Smooth muscle cell (in vitro differentiated cells): ENCODE measurements at regions not wholly inside any gene's neighbourhood (a gene's known extent, or its start where the extent isn't known, plus 50 kb on each side); places are given as distances from the start of the nearest gene placed in this dataset.

Experiments
- DNase-seq: peaks from one replicate; lab custom pipeline; 2025; ENCODE audit not compliant: unreplicated experiment; lab: John Stamatoyannopoulos, UW
- H2AFZ ChIP-seq: fragments of 200-600 bp; sonication (generic); 2 replicates; pipeline ENCODE4 v1.6.0; 2016; ENCODE audit warnings: antibody characterized with exemption, low read depth, mild to moderate bottlenecking
- H3F3A ChIP-seq: fragments of 200-600 bp; sonication (generic); 2 replicates; pipeline ENCODE4 v1.6.0; 2017; ENCODE audit warnings: antibody characterized with exemption, low read depth
- H3K27ac ChIP-seq: fragments of 200-600 bp; sonication (generic); 2 replicates; pipeline ENCODE4 v1.5.1; 2016; ENCODE audit warnings: low read depth, mild to moderate bottlenecking
- H3K27me3 ChIP-seq: fragments of 200-600 bp; sonication (generic); 2 replicates; pipeline ENCODE4 v1.6.1; 2016; ENCODE audit warnings: low read depth, mild to moderate bottlenecking
- H3K36me3 ChIP-seq: fragments of 200-600 bp; sonication (generic); 2 replicates; pipeline ENCODE4 v1.5.1; 2016; ENCODE audit warnings: low read depth
- H3K4me1 ChIP-seq: fragments of 200-600 bp; sonication (generic); 2 replicates; pipeline ENCODE4 v1.5.1; 2016; ENCODE audit warnings: low read depth
- H3K4me2 ChIP-seq: fragments of 200-600 bp; sonication (generic); 2 replicates; pipeline ENCODE4 v1.6.0; 2016; ENCODE audit warnings: mild to moderate bottlenecking
- H3K4me3 ChIP-seq: fragments of 200-600 bp; sonication (generic); 2 replicates; pipeline ENCODE4 v1.5.1; 2016; ENCODE audit warnings: mild to moderate bottlenecking
- H3K79me2 ChIP-seq: fragments of 200-600 bp; sonication (generic); 2 replicates; pipeline ENCODE4 v1.6.0; 2016; ENCODE audit warnings: low read depth, mild to moderate bottlenecking
- H3K9ac ChIP-seq: fragments of 200-600 bp; sonication (generic); 2 replicates; pipeline ENCODE4 v1.6.0; 2016; ENCODE audit warnings: low read depth
- H3K9me3 ChIP-seq: fragments of 200-600 bp; sonication (generic); replicated peaks from 2 replicates; pipeline ENCODE4 v1.5.1; 2016; ENCODE audit warnings: low read depth
- H4K20me1 ChIP-seq: fragments of 200-600 bp; sonication (generic); 2 replicates; pipeline ENCODE4 v1.6.0; 2016; ENCODE audit warnings: low read depth
- CTCF ChIP-seq: fragments of 200-600 bp; sonication (generic); IDR thresholded peaks from 2 replicates; pipeline ENCODE4 v1.5.1; 2017; ENCODE audit warnings: borderline replicate concordance, mild to moderate bottlenecking, antibody characterized with exemption; ENCODE audit not compliant: insufficient read depth, poor library complexity, severe bottlenecking
- WGBS: methylation state at CpG from one replicate; pipeline ENCODE4 v1.1.7; 2016; ENCODE audit warnings: low lambda C conversion rate; 5-methylcytosine and 5-hydroxymethylcytosine counted together

- Histone ChIP-seq H3K4me2 (no peak overlapping the region), H3F3A (no peaks in the 10 kb centered on the region), H4K20me1 (no peaks in the 10 kb centered on the region), H3K79me2 (no peaks in the 10 kb centered on the region), H3K27ac (no peak overlapping the region), H3K27me3 (no peaks in the 10 kb centered on the region), H3K9ac (no peak overlapping the region), H3K9me3 (no peaks in the 10 kb centered on the region), H3K4me3 (no peak overlapping the region), H3K36me3 (no peaks in the 10 kb centered on the region), H3K4me1 (peaks cover 41% of the 10 kb centered on the region), H2AFZ (no peak overlapping the region)
- no peak for DNase-seq
- WGBS, result 88% methylated on average over 19 of the region's 19 CpGs
- no peak for TF ChIP-seq CTCF
Measured at GRCh38 chr6:164151161-164152120, 736.9 kb downstream of the QKI start.

- Histone ChIP-seq H3K27ac (no peak overlapping the region), H3K4me1 (peaks cover 41% of the 10 kb centered on the region), H3F3A (no peaks in the 10 kb centered on the region), H4K20me1 (no peaks in the 10 kb centered on the region), H2AFZ (peak overlapping the region; percentile 65), H3K36me3 (no peaks in the 10 kb centered on the region), H3K27me3 (no peaks in the 10 kb centered on the region), H3K9me3 (no peaks in the 10 kb centered on the region), H3K9ac (no peak overlapping the region), H3K4me3 (no peak overlapping the region), H3K4me2 (peak overlapping the region; percentile 3), H3K79me2 (no peaks in the 10 kb centered on the region)
- 44% methylated on average over 8 of the region's 8 CpGs for WGBS
- TF ChIP-seq CTCF, result no peak
- no peak for DNase-seq
Measured at GRCh38 chr6:164150232-164150631, 735.7 kb downstream of the QKI start.

- TF ChIP-seq CTCF, result no peak
- Histone ChIP-seq H3K9me3 (no peaks in the 10 kb centered on the region), H3K9ac (no peak overlapping the region), H3K4me3 (no peak overlapping the region), H4K20me1 (no peaks in the 10 kb centered on the region), H3K4me1 (peaks cover 41% of the 10 kb centered on the region), H3K27ac (peak overlapping the region; percentile 25), H2AFZ (no peak overlapping the region), H3F3A (no peaks in the 10 kb centered on the region), H3K27me3 (no peaks in the 10 kb centered on the region), H3K36me3 (no peaks in the 10 kb centered on the region), H3K79me2 (no peaks in the 10 kb centered on the region), H3K4me2 (no peak overlapping the region)
- no peak for DNase-seq
- WGBS, result 50% methylated on average over 1 of the region's 1 CpG
Measured at GRCh38 chr6:164148788-164149187, 734.3 kb downstream of the QKI start.

- no peak overlapping the region for H3K4me3 ChIP-seq
- H3K27ac ChIP-seq, result no peak overlapping the region
- no peaks in the 10 kb centered on the region for H4K20me1 ChIP-seq
- no peak for DNase-seq
- H3F3A ChIP-seq, result peaks cover 4% of the 10 kb centered on the region
- H3K4me2 ChIP-seq, result no peak overlapping the region
- H3K79me2 ChIP-seq, result no peaks in the 10 kb centered on the region
- H3K36me3 ChIP-seq, result no peaks in the 10 kb centered on the region
- H2AFZ ChIP-seq, result no peak overlapping the region
- H3K4me1 ChIP-seq, result peaks cover 9% of the 10 kb centered on the region
- H3K27me3 ChIP-seq, result no peaks in the 10 kb centered on the region
- TF ChIP-seq CTCF, result no peak
- H3K9ac ChIP-seq, result no peak overlapping the region
- no peaks in the 10 kb centered on the region for H3K9me3 ChIP-seq
- WGBS, result 93% methylated on average over 13 of the region's 13 CpGs
Measured at GRCh38 chr6:164144316-164144715, 729.8 kb downstream of the QKI start.
